Activated gamma-delta T cell treated with Interleukin-2 at 50 U/mL for 16 hours (primary cell): ENCODE measurements at regions not wholly inside any gene's neighbourhood (a gene's known extent, or its start where the extent isn't known, plus 50 kb on each side); places are given as distances from the start of the nearest gene placed in this dataset.

ENCODE experiments used
- DNase-seq: peaks from one replicate; pipeline ENCODE4 v3.0.0-alpha.2; 2020

DNA sequence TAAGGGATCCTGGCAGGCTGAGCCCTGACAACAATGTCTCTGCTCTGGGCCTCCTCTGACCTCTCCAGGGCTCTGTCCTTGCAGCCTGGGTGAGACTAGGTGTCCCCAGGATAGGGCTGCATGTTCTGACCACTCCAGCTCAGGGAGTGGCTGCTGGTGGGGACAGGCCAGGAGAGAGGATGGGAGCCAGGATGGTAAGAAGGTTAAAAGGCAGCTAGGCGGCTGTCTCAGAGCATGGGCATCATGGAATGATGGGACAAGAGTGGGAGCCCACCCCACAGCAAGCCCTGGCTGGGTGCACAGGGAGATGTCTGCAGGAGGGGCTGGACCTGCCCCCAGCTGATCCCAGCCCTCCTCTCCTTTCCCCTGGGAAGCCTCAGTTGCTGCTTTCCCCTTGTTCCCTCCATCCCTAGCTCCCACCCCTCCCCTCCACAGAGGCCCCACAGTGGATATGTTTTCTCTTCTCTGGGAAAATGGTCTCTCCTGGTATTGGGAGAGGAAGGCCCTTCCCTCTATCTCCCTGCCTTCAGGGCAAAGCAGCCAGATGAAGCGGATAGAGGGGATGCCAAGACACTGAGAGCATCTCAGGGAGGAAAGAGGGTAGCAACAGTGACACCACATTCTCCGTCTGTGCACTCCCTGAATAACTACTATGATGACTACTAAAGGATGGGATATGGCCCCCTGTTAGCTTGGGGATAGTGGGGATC lies 334.3 kb downstream of the DYSF start:
- DNase-seq, result no peak

DNA sequence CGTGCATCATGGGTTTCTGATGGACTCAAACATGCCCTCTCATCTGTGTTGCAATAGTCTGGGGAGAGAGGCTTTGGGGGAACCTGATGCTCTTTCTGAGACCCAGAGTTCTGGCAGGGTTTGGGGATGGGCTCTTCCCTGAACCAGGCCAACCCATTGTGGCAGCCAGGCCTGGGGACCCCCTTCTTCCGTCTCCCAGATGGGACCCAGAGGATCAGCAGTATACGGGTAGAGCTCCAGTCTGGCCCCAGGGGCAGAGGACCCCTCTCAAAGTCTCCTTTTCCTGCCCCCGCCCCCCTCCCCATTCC lies 333.7 kb downstream of the DYSF start:
- no peak for DNase-seq

DNA sequence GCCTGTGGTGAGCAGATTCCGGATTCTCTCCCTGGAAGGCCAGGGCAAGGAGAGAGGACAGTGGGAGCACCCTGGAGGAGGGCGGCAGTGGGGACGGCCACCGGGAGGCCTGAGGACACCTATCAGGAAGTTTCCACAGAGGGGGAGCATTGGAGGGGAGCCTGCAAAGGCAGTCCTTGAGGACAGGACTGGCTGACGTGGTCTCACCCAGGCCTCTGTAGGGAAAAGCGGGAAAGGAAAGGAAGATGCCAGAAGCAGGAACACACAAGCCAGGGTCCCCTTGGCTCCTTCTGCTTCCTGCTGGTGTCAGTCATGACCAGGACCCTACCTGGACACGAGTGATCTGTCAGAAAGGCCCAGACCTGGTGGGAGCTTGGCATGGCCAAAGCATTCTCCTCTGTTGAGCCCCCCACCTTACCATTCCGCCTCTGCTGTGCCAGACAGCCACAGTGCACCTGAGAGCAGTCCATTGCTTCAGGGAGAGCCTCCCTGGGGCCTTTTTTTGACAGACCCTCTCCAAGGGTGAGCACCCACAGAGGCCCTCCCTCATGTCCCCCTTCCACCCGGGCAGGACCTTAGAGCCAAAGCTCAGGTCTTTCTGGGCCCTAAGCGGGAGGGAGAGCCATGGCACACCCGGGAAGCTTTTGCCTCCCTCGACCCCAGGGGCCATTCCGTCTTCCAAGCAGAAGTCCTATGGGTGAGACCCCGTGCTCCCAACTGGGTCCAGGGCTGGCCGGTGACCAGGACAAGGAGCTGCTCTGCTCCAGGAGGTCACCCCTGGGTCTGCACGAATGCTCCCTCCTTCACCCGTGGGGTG lies 333.1 kb downstream of the DYSF start:
- DNase-seq, result no peak

DNA sequence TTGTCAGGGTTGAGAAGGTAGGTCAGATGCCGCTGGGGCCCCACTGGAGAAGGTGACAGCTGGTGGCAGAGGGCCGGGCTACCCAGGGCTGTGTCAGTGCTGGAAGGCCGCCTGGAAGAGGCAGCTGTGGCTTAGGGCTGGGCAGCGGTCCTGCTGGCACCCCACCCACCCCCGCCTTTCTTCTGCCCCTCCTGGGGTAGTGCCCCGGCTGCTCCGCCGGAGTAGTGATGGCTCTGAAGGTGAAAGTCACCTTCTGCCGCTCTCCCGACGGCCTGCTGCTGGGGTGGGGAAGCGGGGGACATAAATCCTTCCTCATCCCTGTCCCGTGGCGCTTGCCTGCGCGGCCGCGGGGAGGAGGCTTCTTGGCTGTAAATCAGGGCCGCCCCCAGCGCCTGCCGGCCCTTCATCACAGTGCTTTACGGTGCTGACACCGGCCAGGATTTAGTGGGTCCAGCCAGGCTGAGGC lies 332.2 kb downstream of the DYSF start:
- no peak for DNase-seq

DNA sequence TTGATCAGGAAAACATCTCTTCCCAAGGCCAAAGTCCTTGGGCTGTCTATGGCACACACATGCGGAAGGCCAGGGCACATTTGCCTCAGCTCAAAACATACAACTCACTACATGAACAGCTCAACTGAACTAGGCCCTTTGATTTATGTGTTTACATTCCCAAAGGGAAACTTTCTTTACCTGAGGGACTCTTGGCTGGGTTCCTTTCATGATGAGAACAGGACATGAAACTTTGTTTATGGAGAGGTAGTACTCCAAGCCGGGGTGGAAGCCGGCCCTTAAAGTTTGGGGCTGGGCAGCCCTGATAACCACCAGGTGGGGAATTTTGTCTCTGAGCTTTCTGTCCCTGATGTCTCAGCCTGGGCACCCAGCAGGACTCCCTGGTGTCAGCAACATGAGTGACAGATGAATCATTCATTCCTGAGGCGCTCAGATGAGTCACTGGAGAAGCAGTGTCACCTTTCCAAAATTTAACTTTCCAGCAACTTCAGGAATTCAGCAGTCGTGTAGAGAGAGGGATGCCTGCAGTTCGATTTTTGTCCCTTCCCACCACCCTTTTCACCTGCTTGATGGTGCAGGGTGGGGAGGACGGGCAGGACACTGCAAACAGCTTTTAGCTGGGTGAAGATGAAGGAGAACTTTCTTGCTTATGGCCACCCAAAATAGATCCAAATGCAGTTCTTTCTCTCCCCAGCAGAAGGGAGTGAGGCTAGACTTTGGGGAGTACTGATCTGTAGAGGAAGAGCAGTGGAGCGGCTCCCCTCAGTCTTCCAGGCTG lies 331.6 kb downstream of the DYSF start:
- DNase-seq, result no peak

DNA sequence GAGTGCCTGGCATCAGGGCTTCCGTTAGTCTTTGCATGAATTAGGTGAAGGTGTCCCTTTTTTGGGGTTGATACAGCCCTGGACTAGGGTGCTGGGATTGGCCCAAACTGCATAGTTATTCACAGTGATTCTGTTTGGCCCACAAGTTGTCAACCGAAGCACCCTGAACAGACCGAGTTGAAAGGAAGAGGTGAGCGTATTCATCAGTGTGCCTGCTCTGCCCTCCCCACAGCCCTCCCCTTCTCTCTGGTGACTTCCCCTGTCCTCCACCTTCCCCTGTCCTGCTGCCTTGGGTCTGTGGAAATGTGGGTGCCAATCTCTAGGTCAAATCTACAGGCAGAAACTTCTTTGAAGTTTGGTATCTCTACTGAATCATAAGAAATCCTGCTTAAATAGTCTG lies 330.5 kb downstream of the DYSF start:
- DNase-seq, result no peak

DNA sequence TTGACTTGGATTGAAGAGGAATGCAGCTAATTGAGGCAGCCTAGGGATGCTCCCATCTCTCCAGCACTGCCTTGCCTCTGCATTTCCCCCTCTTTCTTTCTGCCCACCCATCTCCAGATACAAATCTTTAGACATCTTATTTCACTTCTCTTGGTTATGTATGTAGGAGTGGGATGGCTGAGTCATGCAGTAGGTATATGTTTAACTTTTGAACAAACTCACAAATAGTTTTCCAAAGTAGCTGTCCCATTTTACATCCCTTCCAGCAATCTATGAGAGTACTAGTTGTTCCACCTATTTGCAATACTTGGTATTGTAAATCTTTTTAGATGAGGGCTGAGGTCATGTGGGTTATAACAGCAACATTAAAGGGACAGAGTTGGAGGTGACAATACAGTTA lies 329.9 kb downstream of the DYSF start:
- no peak for DNase-seq

DNA sequence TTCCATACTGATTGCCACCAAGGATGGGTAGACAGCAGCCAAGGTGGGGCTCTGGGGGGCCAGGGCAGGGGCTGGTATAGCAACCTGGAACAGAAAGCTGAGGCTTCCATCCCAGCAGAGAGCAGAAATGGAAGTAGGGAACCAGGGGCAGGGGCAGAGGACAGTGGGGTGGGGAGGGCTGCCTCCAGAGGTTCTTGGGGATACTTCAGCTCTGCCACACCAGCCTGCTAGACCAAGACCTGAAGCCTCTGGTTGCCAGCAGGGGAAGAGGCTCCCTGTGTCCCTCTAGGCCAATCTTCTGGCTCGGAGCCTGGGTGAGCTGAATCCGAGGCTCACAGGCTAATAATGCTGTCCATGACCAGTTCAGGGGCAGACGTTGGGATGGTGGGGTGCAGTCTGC lies 329.0 kb downstream of the DYSF start:
- no peak for DNase-seq

DNA sequence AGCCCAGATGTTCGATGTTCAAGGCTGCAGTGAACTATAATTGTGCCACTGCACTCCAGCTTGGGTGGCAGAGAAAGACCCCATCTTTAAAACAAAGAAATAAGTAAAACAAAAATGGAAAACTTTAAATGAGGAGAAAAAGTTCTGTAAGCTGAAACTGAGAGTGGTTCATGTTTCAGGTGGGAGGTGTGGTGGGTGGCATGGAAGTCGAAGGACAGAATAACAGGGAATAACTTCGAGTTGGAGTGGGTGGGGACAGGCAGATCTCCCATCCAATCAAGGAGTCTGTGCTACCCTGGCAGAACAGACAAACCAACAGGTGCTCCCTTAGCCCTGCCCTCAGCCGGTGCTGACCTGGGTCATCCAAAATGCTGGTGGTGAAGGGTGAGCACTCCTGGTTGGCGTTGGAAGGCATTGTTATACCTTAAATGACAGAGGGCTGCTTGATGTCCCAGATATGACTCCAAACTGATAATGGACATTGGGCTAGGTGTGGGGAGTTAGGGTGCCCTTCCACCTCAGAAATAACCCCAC lies 328.4 kb downstream of the DYSF start:
- no peak for DNase-seq

DNA sequence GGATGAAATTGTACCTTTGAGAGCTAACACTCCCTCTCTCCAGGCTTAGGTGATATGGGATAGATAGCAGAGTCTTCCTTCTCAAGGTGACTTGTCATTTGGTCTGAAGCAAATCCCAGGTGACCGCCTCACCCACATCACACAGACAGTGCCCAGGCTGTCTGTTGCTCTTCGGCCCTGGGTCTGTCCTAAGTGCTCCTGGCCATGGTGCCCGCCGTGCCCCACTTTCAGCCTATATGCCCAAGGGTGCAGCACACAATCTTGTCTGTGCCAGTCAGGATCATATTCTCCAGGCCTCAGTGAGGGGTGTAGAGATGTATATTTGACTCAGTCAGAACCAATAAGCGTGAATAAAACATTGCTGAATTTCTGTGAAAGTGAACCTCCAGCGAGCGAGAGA lies 326.8 kb downstream of the DYSF start:
- no peak for DNase-seq

DNA sequence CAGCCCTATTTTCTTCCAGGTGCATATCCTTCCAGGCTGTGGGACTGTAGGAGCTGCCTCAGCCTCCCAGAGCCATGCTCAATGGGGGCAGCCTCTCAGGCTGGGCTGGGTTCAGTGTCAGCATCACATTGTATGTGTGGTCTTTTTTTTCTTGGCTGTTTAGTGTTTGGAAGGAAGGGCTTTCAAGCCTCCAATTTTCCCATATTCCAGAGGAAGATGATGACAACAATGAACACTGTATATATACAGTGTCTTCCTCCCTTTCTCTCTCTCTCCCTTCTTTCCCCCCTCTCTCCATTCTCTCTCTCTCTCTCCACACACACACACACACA lies 326.4 kb downstream of the DYSF start:
- no peak for DNase-seq

DNA sequence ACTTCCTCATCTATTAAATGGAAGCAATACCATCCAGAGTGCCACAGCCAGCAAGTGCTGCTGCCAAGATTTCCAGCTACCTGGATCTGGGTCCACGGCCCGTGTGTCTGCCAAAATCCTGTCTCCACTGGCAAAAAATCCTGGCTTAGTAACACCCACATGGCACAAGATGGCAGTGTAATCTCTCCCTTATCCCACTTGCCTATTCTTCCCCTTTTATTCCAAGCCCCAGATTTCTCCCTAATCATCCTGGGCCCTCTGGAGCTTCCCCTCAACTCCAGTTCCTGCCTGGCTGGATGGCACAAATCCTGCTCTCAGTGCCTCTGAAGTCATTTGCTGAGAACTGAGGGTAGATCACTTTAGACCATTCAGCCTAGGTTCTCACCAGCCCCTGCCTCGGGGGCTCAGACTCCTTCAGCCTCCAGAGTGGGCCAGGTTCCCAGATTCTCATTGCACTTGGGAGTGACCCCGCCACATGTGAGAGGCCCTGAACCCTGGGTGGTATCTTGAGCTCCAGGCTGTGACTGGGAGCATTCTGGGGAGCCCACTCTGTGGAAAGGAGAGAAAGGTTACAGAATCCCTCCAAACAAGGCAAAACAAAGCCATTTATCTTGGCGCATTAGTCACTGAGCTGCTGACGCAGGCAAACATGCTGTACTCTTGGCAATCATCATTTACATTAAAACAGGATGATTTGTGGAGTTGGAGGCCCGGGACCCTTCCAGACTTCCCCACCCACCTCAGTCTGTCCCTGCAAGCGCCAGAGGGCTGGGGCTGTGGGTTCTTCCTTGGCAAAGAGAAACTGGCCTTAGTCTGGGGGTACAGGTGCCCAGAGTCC lies 325.8 kb downstream of the DYSF start:
- DNase-seq, result no peak

DNA sequence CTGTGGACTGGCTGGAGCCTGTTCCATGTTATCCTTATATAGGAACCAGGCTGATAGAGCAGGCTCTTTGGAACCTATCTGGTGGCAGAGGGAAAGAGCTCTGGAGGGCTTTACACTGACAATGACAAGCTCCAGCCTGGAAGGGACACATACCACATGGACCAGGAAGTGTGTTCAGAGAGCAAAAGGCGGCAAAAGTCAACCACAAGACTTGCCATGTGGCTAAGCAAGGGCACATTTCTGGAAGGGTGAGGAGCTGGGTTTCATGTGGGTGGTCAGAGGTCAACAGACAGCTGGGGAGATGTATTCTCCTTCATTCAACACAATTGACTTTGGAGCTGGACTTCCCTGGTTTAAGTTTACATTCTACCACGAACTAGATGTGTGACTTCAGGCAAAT lies 325.2 kb downstream of the DYSF start:
- no peak for DNase-seq

DNA sequence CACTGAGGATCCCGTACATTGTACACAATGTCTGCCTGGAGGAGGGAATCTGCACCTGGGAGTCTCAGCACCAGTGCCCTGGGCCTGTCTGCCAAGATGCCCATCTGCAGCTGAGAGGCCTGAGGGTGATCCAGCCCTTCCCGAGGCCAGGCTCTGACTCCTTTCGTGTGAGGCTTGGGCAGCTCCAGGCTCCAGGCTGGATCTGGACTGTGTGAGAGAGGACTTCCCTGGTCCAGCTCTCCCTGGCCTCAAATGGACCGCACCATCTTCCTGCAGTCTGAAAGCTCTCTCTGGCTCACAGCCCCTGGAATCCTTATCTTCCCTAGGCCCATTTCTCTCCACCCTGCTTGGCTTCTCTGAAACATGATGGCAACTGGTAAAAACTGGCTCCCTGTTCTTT lies 324.6 kb downstream of the DYSF start:
- DNase-seq, result no peak

DNA sequence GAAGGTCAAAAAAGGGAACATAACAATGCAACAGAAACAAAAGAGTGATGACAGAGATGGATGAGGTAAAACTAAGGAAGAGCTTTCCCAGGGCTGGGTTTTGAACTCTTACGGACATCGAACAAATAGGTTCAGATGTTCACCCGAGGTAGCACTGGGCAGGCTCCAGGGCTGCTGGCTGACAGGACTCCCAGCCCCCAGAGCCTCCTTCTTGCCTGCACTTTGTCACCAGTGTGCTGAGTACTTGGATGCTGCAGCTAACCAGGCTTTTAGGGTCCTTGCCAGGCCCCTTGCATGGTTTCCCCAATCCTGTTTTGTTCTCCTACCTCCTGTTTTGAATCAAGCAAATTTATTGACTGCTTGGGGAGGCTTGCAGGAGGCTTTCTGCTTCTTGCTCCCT lies 322.9 kb downstream of the DYSF start:
- no peak for DNase-seq

DNA sequence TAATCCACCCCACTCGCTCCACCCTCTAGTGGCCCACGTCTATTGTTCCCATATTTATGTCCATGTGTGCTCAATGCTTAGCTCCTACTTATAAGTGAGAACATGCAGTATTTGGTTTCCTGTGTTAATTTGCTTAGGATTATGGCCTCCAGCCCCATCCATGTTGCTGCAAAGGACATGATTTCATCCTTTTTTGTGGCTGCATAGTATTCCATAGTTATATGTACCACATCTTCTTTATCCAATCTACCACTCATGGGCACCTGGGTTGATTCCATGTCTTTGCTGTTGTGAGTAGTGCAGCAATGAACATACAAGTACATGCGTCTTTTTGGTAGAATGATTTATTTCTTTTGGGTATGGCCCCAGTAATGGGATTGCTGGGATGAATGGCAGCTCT lies 319.9 kb downstream of the DYSF start:
- no peak for DNase-seq

DNA sequence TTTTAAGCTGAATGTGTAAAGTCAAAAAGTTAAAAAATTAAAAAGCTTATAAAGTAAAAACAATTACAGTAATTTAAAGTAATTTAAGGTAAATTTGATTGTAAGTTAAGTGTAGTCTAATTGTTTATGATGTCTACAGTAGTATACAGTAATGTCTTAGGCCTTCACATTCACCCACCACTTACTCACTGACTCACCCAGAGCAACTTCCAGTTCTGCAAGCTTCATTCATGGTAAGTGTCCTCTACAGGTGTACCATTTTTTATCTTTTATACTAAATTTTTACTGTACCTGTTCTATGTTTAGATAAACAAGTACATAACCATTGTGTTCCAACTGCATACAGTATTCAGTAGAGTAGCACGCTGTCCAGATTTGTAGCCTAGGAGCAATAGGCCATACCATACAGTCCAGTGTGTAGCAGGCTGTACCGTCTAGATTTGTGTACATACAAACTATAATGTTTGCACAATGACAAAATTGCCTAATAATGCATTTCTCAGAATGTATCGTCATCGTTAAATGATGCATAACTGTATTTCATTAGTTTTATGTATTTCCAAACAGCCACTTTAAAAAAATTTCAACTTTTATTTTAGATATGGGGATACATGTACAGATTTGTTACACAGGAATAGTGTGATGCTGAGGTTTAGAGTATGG lies 319.3 kb downstream of the DYSF start:
- DNase-seq, result no peak

DNA sequence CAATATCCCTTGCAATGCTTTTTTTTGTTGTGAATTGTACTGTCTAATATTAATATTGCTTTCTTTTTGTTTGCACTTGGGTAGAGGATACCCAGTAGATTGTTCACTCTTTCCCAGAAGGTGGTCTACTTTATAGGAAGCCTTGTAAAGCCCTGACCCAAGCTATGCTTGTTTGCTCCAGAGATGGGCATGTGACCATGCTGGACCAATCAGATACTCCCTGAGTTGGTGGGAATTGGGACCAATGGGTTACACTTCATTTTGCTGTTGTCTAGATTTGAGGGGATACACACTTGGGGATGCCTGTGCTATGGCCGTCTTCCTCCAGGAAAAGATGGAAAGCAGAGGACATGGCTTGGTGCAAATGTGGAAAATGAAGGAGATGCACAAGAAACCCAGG lies 314.3 kb downstream of the DYSF start:
- no peak for DNase-seq

DNA sequence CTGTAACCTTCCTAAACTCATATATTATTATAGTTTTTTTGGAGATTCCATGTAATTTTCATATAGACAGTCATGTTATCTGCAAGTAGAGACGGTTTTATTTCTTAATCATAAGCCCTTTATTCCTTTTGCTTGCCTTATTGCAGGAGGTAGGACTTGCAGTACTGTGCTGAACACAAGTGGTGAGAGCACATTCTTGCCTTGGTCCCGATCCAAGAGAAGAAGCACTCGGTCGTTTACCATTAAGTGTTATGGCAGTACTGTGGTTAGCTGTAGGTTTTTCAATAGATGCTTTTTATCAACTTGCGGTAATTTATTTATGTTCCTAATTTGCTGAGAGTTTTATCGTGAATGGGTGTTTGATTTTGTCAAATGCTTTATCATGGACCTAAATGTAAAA lies 305.7 kb downstream of the DYSF start:
- no peak for DNase-seq

DNA sequence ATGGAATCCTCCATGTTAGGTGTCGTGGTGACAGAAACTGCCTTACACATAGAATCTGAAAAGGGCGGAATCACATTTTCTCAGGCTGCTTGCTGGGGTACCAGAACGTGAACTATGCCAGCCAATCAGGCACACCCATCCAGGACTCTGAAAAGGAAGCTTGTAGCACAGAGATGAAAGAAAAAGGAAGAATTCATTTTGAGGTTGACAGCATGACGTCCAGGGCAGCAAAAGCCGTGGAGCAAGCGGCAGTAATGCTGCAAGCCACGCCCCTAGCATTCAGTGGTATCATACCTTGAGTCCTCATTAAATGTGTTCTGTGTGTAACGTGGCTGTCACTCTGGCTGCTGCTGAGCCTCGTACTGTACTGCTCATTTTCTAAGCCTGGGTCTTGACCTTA lies 304.0 kb downstream of the DYSF start:
- DNase-seq, result no peak

DNA sequence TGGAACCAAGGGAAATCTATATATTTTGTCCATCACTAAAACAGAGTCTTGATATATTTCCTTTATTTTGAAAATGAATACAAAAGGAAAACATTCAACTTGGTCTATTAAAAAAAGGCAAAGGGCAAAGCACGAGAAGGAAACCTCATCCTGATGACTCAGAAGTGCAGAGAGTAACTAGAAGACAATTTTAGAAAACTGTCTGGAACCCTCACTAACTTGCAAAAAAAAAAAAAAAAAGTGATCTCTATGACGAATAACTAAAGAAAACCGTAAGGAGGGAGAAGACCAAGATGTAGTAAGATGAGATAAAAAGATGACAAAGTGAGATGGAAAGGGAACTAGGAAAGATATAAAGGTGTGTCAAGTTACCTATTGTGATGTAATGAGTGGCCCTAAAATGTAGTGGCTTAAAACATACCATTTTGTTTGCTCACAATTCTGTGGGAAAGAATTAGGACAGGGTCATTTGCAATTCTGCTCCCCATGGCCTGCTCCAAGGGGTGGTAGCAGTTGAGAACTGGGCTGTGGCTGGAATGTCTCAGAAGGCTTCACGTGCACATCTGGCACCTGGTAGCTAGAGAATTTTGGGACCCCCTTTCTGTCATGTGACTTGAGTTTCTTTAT lies 303.0 kb downstream of the DYSF start:
- DNase-seq, result no peak

DNA sequence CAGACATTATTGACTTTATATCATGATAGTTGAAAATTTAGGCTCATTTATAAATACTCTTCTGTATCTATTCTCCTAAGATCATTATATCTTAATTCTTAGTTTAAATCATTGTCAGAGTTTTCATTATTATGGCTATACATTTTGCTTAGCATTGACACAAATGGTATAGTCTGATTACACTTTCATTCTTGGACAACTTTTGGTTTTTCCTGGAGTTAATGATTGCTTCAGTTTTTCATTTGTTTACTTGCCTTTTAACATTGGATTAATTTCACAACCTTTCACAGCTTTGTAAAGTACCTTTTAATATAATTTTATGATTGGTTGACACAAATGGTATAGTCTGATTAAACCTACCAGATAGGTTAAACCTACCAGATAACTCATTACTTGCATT lies 298.2 kb downstream of the DYSF start:
- no peak for DNase-seq
